Karpas-422 (cell line): ENCODE measurements at regions not wholly inside any gene's neighbourhood (a gene's known extent, or its start where the extent isn't known, plus 50 kb on each side); places are given as distances from the start of the nearest gene placed in this dataset.

Source experiments
- DNase-seq: peaks from one replicate; pipeline ENCODE4 v3.0.0-alpha.2; 2015
- H2AFZ ChIP-seq: fragments of 200-600 bp; sonication (generic); 2 replicates; pipeline ENCODE4 v1.6.1; 2014; ENCODE audit warnings: antibody characterized with exemption, low read length, mixed read lengths
- H3K27ac ChIP-seq: fragments of 200-600 bp; sonication (generic); 2 replicates; pipeline ENCODE4 v1.5.1; 2014; ENCODE audit warnings: mild to moderate bottlenecking, low read length, moderate library complexity
- H3K27me3 ChIP-seq: fragments of 200-600 bp; sonication (generic); 2 replicates; pipeline ENCODE4 v1.6.1; 2014; ENCODE audit warnings: low read length, mixed read lengths
- H3K36me3 ChIP-seq: fragments of 200-600 bp; sonication (generic); 2 replicates; pipeline ENCODE4 v1.6.1; 2014; ENCODE audit warnings: low read length, mixed read lengths; ENCODE audit not compliant: insufficient read depth
- H3K4me1 ChIP-seq: fragments of 200-600 bp; sonication (generic); 2 replicates; pipeline ENCODE4 v1.6.1; 2014; ENCODE audit warnings: mild to moderate bottlenecking, low read length, mixed read lengths
- H3K4me2 ChIP-seq: fragments of 200-600 bp; sonication (generic); 2 replicates; pipeline ENCODE4 v1.6.1; 2014; ENCODE audit warnings: low read length, low read depth, mild to moderate bottlenecking; ENCODE audit not compliant: poor library complexity, severe bottlenecking
- H3K4me3 ChIP-seq: fragments of 200-600 bp; sonication (generic); 2 replicates; pipeline ENCODE4 v1.5.1; 2014; ENCODE audit warnings: mild to moderate bottlenecking, antibody characterized with exemption, low read length, mixed read lengths
- H3K79me2 ChIP-seq: fragments of 200-600 bp; sonication (generic); 2 replicates; pipeline ENCODE4 v1.6.1; 2014; ENCODE audit warnings: mild to moderate bottlenecking, low read length, mixed read lengths
- H3K9ac ChIP-seq: fragments of 200-600 bp; sonication (generic); 2 replicates; pipeline ENCODE4 v1.6.0; 2014; ENCODE audit warnings: low read length
- H3K9me2 ChIP-seq: fragments of 200-600 bp; sonication (generic), shearing (Covaris generic); replicated peaks from 2 replicates; pipeline ENCODE4 v1.6.0; 2014; ENCODE audit warnings: mild to moderate bottlenecking, low read length, moderate library complexity; ENCODE audit not compliant: insufficient read depth
- H3K9me3 ChIP-seq: fragments of 300-700, 200-600 bp; sonication (generic); 2 replicates; pipeline ENCODE4 v1.6.1; 2014; ENCODE audit warnings: low read length, mixed read lengths
- H4K20me1 ChIP-seq: fragments of 200-600 bp; sonication (generic); 2 replicates; pipeline ENCODE4 v1.6.1; 2014; ENCODE audit warnings: mild to moderate bottlenecking, antibody characterized with exemption, low read length, low read depth; ENCODE audit not compliant: insufficient read depth

DNA sequence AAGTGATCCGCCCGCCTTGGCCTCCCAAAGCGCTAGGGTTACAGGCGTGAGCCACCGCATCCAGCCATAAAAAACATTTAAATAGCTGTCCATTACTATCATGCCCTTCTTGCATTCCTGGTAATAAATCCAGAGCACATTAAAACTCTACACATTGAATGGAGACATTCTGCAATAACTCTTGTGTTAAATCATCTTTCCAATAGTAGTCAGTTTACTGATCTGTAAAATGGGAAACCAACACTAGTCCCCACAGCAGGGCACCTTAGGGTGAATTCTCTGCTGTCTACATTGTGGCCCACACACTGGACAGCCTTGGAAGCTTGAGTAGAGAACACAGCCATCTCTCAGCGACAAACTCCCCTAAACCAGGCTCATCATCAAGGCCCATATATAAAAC is 85.5 kb upstream of the NUDT4 start:
- H3K36me3 ChIP-seq, result no peaks in the 10 kb centered on the region
- no peak overlapping the region for H2AFZ ChIP-seq
- no peaks in the 10 kb centered on the region for H3K9me2 ChIP-seq
- no peaks in the 10 kb centered on the region for H3K4me1 ChIP-seq
- H3K9ac ChIP-seq, result no peak overlapping the region
- DNase-seq, result no peak
- H3K27me3 ChIP-seq, result no peaks in the 10 kb centered on the region
- H3K4me3 ChIP-seq, result no peak overlapping the region
- no peak overlapping the region for H3K27ac ChIP-seq
- H3K9me3 ChIP-seq, result no peaks in the 10 kb centered on the region
- no peaks in the 10 kb centered on the region for H4K20me1 ChIP-seq
- H3K79me2 ChIP-seq, result no peaks in the 10 kb centered on the region
- H3K4me2 ChIP-seq, result no peak overlapping the region

DNA sequence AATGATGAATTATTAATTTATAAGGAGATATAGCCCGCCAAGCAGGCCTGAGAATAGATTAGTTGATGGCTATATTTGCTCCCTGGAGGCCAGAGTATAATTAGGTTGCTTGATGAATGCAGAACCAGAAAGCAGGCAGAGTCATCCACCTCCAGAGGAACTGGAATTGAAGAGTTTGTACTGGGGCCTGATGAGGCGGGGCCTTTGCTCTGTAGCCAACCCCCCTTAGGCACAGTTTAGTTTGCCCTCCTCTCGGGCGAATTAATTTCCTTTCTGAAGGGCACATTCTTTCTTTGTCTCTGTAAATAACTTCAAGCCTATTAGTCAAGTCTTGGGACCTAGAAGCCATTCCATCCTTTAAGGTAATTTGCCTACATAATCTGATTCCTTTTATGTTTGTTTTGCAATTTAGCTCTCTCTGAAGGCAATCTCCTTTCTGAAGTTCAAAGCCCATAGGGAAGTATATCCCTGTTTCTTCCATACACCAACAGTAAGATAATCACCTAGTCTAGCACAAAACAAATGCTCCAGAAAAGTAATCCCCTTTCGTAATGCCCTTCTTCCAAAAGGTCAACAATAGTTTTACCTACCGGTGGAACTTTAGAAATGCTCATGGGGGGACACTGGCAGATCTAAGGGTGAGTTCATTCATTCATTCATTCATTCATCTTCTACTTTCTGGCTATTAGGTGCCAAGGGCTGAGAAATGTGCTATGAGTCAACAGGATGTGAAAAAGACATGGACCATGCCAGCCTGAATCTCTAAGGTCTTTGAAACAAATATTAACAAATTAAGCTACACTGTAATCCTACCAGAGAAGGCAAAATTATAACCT is 84.8 kb upstream of the NUDT4 start:
- Histone ChIP-seq H3K9ac (no peak overlapping the region), H3K4me1 (no peaks in the 10 kb centered on the region), H3K9me2 (no peaks in the 10 kb centered on the region), H4K20me1 (no peaks in the 10 kb centered on the region), H2AFZ (no peak overlapping the region), H3K4me3 (no peak overlapping the region), H3K9me3 (no peaks in the 10 kb centered on the region), H3K4me2 (no peak overlapping the region), H3K36me3 (no peaks in the 10 kb centered on the region), H3K79me2 (no peaks in the 10 kb centered on the region), H3K27ac (no peak overlapping the region), H3K27me3 (no peaks in the 10 kb centered on the region)
- DNase-seq, result no peak

DNA sequence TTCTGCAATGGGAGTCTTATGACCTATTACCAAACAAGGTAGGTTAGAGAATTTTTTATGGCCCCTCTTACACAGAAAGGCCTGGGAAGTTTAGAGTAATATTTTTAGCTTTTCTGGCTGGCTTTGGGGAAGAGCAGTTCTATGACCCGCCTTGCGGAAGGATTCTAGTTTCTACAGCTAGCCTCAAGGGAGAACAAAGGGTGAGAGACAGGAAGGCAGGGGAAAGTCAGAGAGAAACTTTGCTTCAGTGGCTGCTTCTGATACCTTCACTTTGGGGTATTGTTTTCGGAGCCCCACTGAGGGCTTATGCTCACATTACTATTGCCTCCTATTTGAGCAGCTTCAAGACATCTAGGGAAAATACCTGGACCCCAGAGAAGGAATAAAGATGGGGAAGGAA is 80.7 kb upstream of the NUDT4 start:
- no peaks in the 10 kb centered on the region for H3K9me2 ChIP-seq
- no peak for DNase-seq
- no peaks in the 10 kb centered on the region for H3K9me3 ChIP-seq
- H3K27ac ChIP-seq, result no peak overlapping the region
- H3K4me1 ChIP-seq, result no peaks in the 10 kb centered on the region
- no peak overlapping the region for H3K4me3 ChIP-seq
- no peaks in the 10 kb centered on the region for H4K20me1 ChIP-seq
- no peaks in the 10 kb centered on the region for H3K27me3 ChIP-seq
- H3K36me3 ChIP-seq, result no peaks in the 10 kb centered on the region
- H3K79me2 ChIP-seq, result no peaks in the 10 kb centered on the region
- H2AFZ ChIP-seq, result no peak overlapping the region
- H3K4me2 ChIP-seq, result no peak overlapping the region
- H3K9ac ChIP-seq, result no peak overlapping the region

DNA sequence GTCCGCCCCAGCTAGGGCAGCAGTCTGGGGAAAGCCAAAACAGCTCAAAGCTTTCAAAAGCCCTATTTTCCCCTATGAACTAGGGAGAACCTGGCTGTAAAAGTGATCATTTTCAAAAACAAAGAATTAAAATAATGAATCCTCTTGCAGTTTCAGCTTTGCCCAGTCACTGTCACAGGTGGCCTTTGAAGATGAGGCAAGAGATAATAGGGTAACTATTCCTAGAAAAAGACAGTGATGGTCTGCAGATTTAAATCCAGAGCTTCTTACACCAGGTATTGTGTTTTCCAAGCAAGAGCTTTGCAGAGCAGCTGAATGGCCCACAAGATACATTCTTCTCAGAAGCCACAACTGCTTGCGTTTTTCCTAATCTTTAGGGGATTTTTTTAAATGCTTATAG is 80.2 kb upstream of the NUDT4 start:
- no peak overlapping the region for H3K4me3 ChIP-seq
- no peak overlapping the region for H3K27ac ChIP-seq
- H3K4me2 ChIP-seq, result no peak overlapping the region
- H4K20me1 ChIP-seq, result no peaks in the 10 kb centered on the region
- H2AFZ ChIP-seq, result no peak overlapping the region
- H3K9me3 ChIP-seq, result no peaks in the 10 kb centered on the region
- DNase-seq, result no peak
- H3K9ac ChIP-seq, result no peak overlapping the region
- no peaks in the 10 kb centered on the region for H3K9me2 ChIP-seq
- H3K36me3 ChIP-seq, result no peaks in the 10 kb centered on the region
- H3K27me3 ChIP-seq, result no peaks in the 10 kb centered on the region
- H3K4me1 ChIP-seq, result no peaks in the 10 kb centered on the region
- H3K79me2 ChIP-seq, result no peaks in the 10 kb centered on the region

DNA sequence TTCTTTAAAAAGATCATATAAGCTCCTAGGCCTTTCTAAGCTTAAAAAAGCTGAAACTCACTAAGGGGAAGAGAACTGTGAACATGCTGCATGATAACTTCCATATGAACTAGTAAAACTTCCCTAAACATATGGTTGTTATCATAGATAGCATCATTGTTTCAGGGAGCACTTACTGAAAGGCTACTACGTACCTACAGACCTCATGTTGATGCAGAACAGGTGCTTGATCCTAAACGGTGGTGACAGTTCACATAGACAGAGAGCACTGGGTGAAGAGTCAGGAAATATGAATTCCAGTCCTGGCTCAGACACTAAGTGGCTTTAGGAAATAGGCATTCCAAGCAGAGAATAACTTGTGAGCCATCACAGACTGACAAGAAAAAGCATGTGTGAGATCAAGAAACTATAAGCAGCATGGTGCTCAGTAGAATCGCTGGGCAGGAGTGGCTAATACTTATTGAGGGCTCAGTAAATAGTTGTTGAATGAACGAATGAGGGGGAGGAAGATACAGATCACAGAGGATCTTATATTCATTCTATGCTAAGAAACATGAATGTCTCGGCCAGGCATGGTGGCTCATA is 78.4 kb upstream of the NUDT4 start:
- no peaks in the 10 kb centered on the region for H3K9me2 ChIP-seq
- H2AFZ ChIP-seq, result no peak overlapping the region

DNA sequence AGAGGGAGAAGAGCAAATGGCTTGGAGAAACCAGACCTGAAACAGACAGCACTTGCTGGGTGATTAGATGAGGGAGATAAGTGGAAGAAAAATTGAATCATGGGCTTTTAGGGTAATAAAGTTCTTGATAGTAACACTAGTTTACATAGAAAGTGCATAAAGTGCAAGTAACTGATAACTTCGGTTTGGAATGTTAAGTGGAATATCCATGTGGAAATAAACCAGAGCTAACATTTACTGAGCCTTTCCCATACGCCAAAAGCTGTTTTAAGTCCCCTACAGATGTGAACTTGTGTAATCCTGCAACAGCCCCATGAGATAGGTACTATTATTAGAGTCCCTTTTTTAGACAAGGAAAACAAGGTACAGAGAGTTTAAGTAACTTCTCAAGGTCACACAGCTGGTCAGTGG is 77.1 kb upstream of the NUDT4 start:
- DNase-seq, result no peak
- H3K4me2 ChIP-seq, result no peak overlapping the region
- no peak overlapping the region for H3K4me3 ChIP-seq
- no peaks in the 10 kb centered on the region for H3K9me3 ChIP-seq
- no peaks in the 10 kb centered on the region for H3K27me3 ChIP-seq
- H3K27ac ChIP-seq, result no peak overlapping the region
- no peaks in the 10 kb centered on the region for H3K36me3 ChIP-seq
- H2AFZ ChIP-seq, result no peak overlapping the region
- H3K4me1 ChIP-seq, result no peaks in the 10 kb centered on the region
- no peaks in the 10 kb centered on the region for H3K79me2 ChIP-seq
- no peaks in the 10 kb centered on the region for H4K20me1 ChIP-seq
- H3K9ac ChIP-seq, result no peak overlapping the region
- H3K9me2 ChIP-seq, result no peaks in the 10 kb centered on the region

More for the DNA sequence above, 78.4 kb upstream of the NUDT4 start:
- DNase-seq, result no peak
- Histone ChIP-seq H3K9ac (no peak overlapping the region), H3K27ac (no peak overlapping the region), H4K20me1 (no peaks in the 10 kb centered on the region), H3K4me3 (no peak overlapping the region), H3K4me1 (no peaks in the 10 kb centered on the region), H3K79me2 (no peaks in the 10 kb centered on the region), H3K9me3 (no peaks in the 10 kb centered on the region), H3K4me2 (no peak overlapping the region), H3K27me3 (no peaks in the 10 kb centered on the region), H3K36me3 (no peaks in the 10 kb centered on the region)

DNA sequence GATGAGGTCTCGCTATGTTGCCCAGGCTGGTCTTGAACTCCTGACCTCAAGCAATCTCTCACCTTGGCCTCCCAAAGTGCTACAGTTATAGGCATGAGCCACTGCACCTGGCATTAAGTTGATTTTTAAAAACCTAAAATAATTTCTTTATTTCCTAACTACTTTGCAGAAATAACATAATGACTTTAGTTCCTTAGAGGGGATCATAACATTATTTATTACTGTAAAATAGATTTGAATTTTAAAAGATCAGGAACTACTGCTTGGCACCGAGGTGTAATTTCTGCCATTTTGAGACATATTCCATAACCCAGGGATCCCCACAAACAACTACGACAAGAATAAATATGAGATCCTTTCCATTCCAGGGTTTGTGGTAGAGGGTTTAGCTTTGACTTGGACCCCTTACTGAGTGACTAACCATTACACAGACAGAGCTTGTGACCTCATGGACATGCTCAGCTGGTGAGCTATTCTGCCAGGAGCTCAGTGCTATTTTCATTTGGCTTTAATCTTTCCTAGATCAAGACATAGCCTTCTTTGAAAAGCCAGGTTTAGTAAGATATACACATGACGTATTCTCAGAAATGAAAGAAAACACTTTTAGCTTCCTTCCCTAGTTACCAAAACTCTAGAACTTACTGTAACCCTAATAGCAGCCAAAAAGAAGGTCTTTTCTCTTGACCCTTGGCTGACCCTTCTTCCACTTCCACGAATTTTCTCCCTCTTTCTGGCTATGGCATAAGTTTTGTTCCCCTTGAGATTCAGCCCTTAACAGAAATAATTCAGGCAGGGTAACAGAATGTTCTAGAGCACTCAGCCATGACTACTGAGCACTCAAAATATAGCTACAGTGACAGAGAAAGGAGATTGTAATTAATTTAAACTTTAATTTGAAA is 75.1 kb upstream of the NUDT4 start:
- Histone ChIP-seq H3K27me3 (no peaks in the 10 kb centered on the region), H3K9ac (no peak overlapping the region), H3K4me3 (no peak overlapping the region), H3K9me2 (no peaks in the 10 kb centered on the region), H3K79me2 (no peaks in the 10 kb centered on the region), H4K20me1 (no peaks in the 10 kb centered on the region), H3K4me2 (no peak overlapping the region), H3K36me3 (no peaks in the 10 kb centered on the region), H3K9me3 (no peaks in the 10 kb centered on the region), H2AFZ (no peak overlapping the region), H3K4me1 (no peaks in the 10 kb centered on the region), H3K27ac (no peak overlapping the region)
- DNase-seq, result no peak

DNA sequence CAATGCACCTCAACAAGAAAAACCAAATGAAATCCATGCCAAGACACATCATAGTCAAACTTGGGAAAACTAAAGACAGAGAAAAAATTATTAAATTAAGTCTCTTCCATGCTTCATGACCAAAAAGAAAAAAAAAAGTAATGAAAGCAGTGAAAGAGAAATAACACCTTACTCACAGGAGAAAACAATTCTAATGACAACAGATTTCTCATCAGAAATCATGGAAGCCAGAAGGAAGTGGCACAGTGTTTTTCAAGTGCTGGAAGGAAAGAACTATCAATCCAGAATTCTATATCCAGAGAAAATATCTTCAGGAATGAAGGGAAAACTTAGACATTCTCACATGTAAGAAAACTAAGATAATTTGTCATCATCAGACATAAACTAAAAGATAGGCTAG is 71.1 kb upstream of the NUDT4 start:
- Histone ChIP-seq H3K27ac (no peak overlapping the region), H3K4me2 (no peak overlapping the region), H3K27me3 (no peaks in the 10 kb centered on the region), H3K9me2 (no peaks in the 10 kb centered on the region), H3K79me2 (no peaks in the 10 kb centered on the region), H3K4me3 (no peak overlapping the region), H3K9me3 (no peaks in the 10 kb centered on the region), H3K4me1 (no peaks in the 10 kb centered on the region), H3K9ac (no peak overlapping the region), H2AFZ (no peak overlapping the region), H3K36me3 (no peaks in the 10 kb centered on the region), H4K20me1 (no peaks in the 10 kb centered on the region)
- DNase-seq, result no peak
